GM06990 (cell line): ENCODE measurements at regions not wholly inside any gene's neighbourhood (a gene's known extent, or its start where the extent isn't known, plus 50 kb on each side); places are given as distances from the start of the nearest gene placed in this dataset.
"Not testable (repeated sequence)": the region's sequence is repeated elsewhere in the genome, so short reads cannot be mapped to it uniquely, and the experiment has no call there.

Experiments
- DNase-seq: peaks from one replicate; pipeline ENCODE4 v3.0.0-alpha.2; 2011; ENCODE audit not compliant: insufficient read length; ENCODE audit errors: extremely low read depth
- H3K27me3 ChIP-seq: replicated peaks from 2 replicates; pipeline ENCODE4 v1.6.0; 2011; ENCODE audit warnings: low read length; ENCODE audit not compliant: control insufficient read depth, insufficient read depth
- H3K36me3 ChIP-seq: 2 replicates; pipeline ENCODE4 v1.5.1; 2011; ENCODE audit warnings: low read length; ENCODE audit not compliant: control insufficient read depth, insufficient read depth
- H3K4me3 ChIP-seq: replicated peaks from 2 replicates; pipeline ENCODE4 v1.5.1; 2011; ENCODE audit warnings: low read depth, mild to moderate bottlenecking, control low read depth, low read length
- TF ChIP-seq, protein P1 (sequence below): IDR thresholded peaks from 2 replicates; pipeline ENCODE4 v1.5.1; 2011; ENCODE audit warnings: low read length, control low read depth, mild to moderate bottlenecking, inconsistent platforms; ENCODE audit not compliant: insufficient read depth, poor library complexity, severe bottlenecking

DNA sequence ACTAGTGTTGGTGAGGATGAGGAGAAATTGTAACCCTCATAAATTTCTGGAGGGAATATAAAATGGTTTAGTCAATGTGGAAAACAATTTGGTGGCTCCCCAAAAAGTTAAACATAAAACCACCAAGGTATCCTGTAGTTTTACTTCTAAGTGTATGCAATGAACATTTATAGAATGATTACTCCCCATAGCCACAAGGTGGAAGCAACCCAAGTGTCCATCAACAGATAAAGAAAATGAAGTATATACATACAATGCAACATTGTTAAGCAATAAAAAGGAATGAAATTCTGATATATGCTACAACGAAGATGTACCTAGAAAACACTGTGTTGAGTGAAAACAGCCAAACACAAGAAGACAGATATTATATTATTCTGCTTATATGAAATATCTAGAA lies 569.1 kb upstream of the GRID2 start:
- H3K27me3 ChIP-seq: no peaks in the 10 kb centered on the region
- TF ChIP-seq, protein P1, sequence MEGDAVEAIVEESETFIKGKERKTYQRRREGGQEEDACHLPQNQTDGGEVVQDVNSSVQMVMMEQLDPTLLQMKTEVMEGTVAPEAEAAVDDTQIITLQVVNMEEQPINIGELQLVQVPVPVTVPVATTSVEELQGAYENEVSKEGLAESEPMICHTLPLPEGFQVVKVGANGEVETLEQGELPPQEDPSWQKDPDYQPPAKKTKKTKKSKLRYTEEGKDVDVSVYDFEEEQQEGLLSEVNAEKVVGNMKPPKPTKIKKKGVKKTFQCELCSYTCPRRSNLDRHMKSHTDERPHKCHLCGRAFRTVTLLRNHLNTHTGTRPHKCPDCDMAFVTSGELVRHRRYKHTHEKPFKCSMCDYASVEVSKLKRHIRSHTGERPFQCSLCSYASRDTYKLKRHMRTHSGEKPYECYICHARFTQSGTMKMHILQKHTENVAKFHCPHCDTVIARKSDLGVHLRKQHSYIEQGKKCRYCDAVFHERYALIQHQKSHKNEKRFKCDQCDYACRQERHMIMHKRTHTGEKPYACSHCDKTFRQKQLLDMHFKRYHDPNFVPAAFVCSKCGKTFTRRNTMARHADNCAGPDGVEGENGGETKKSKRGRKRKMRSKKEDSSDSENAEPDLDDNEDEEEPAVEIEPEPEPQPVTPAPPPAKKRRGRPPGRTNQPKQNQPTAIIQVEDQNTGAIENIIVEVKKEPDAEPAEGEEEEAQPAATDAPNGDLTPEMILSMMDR: no peak
- DNase-seq: no peak
- no peaks in the 10 kb centered on the region for H3K36me3 ChIP-seq
- H3K4me3 ChIP-seq: no peak overlapping the region

DNA sequence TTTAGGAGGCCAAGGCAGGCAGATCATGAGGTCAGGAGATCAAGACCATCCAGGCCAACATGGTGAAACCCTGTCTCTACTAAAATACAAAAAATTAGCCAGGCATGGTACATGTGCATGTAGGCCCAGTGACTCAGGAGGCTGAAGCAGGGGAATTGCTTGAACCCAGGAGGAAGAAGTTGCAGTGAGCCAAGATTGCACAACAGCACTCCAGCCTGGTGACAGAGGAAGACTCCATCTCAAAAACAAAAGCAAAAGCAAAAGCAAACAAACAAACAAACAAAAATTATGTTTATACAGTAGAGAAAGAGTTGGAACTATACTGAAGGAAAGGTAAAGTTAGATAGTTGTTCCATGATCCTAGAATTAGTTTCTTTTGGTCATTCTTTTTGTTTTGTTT lies 564.9 kb upstream of the GRID2 start:
- DNase-seq, H3K4me3 ChIP-seq, H3K36me3 ChIP-seq, H3K27me3 ChIP-seq: not testable (repeated sequence)

DNA sequence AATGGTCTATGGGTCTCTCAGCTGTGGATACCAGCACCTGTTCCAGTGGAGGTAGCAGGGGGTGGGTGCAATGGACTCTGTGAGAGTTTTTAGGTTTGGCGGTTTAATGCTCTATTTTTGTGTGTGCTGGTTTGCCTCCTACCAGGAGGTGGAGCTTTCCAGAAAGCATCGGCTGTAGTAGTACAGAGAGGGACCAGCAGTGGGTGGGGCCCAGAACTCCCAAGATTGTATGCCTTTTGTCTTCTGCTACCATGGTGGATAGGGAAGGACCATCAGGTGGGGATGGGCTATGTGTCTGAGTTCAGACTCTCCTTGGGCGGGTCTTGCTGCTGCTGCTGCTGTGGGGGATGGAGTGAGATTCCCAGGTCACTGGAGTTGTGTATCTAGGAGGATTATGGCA lies 557.2 kb upstream of the GRID2 start:
- TF ChIP-seq, protein P1: no peak
- no peak for DNase-seq
- Histone ChIP-seq H3K4me3 (no peak overlapping the region), H3K27me3 (no peaks in the 10 kb centered on the region), H3K36me3 (no peaks in the 10 kb centered on the region)

DNA sequence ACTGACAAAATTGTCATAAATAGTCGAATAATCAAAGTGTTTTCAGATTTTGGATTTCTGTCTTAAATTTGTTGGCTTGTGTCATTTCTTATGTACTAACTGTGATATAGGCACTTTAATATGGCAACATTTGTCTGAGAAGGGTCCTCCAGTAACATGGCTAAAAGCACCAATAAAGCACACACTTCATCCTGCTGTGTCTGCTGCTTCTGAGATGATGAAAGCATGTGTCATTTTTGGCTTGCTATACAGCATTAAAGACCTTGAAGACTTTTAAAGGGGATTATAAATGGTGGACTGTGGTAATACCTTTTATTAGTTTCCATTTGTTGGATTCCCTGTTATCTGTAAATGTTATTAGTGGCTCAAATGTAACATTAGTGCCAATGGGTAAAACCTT lies 551.8 kb upstream of the GRID2 start:
- no peak for DNase-seq
- Histone ChIP-seq H3K4me3 (no peak overlapping the region), H3K36me3 (no peaks in the 10 kb centered on the region), H3K27me3 (no peaks in the 10 kb centered on the region)
- TF ChIP-seq, protein P1: no peak

DNA sequence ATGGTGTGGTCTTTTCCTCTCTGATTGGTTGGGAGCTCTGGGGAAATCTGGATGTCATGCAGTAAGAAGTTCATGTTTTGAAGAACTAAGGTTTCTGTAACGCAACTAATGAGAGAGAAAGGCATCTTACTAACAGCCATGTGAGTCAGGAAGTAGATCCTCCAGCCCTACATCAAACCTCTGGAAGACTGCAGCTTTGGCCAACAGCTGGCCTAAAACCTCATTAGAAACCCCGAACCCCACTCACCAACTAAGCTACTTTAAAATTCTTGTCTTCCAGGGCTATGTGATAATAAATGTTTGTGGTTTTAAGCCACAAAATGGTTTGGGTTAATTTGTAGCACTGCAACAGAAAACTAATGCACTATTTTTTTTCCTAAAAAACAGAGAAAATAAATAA lies 549.0 kb upstream of the GRID2 start:
- Histone ChIP-seq H3K36me3 (no peaks in the 10 kb centered on the region), H3K4me3 (no peak overlapping the region), H3K27me3 (no peaks in the 10 kb centered on the region)
- TF ChIP-seq, protein P1: no peak
- DNase-seq: no peak

DNA sequence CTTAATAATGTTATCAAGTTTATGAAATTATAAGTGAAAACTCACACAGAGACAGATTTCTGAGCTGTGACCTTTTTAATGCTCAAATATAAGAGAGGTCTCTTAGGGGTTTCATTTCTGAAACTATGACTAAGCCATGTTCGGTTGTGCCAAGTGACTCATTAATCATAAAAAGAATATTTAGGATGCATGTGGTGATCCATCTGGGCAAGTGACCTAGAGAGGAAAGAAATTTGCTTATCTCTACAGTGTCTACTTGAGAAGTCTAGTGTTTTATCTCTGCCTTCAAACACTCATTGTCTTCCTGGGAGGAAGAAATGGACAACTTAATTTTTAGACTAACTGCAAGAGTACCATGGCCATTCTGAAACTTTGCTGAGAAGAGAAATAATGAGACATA lies 545.3 kb upstream of the GRID2 start:
- H3K4me3 ChIP-seq: no peak overlapping the region
- no peaks in the 10 kb centered on the region for H3K27me3 ChIP-seq
- no peak for DNase-seq
- no peaks in the 10 kb centered on the region for H3K36me3 ChIP-seq
- TF ChIP-seq, protein P1: no peak
